Panc1 (cell line): ENCODE measurements at regions not wholly inside any gene's neighbourhood (a gene's known extent, or its start where the extent isn't known, plus 50 kb on each side); places are given as distances from the start of the nearest gene placed in this dataset.

Experiments used
- POLR2AphosphoS5 ChIP-seq: IDR thresholded peaks from 2 replicates; pipeline ENCODE4 v1.6.1; 2012; ENCODE audit warnings: mild to moderate bottlenecking, low read depth, low read length, moderate library complexity
- SIN3A ChIP-seq: IDR thresholded peaks from 2 replicates; pipeline ENCODE4 v1.6.1; 2012; ENCODE audit warnings: low read depth, mild to moderate bottlenecking, low read length, moderate library complexity, borderline replicate concordance; ENCODE audit not compliant: insufficient read depth
- TCF7L2 ChIP-seq: IDR thresholded peaks from 2 replicates; pipeline ENCODE4 v1.6.1; 2011; ENCODE audit warnings: mild to moderate bottlenecking, low read depth, low read length, inconsistent platforms
- TF ChIP-seq, protein P1 (sequence below): fragments of 450-650 bp; IDR thresholded peaks from 2 replicates; pipeline ENCODE4 v1.5.1; 2017; ENCODE audit warnings: mild to moderate bottlenecking
- TF ChIP-seq, protein P2 (sequence below), 2 experiments: IDR thresholded peaks; 2 replicates each; pipeline ENCODE4 v1.6.1; 2011 to 2012; ENCODE audit warnings: low read depth in 2 of 2, control low read depth in 1 of 2, low read length in 1 of 2, mild to moderate bottlenecking in 1 of 2, moderate library complexity in 1 of 2; ENCODE audit not compliant: insufficient read depth in 1 of 2

DNA sequence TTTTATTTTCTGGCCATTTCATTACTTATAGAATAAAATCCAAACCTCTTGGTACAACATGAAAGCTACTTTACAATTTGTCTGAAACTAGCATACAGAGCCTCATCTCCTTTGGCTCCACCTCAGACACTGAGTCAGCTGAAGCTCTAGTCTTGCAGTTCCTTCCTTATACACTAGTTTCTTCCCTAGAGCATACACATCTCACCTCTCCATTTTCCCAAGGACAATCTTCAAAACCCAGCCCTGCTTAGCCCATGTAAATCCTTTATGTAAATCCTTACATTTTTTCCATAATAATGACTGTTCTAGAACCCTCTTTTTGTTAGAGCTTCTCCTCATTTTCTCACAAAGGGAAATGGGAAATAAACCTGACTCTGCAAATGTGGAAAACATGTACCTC, 463.4 kb downstream of the SLC16A7 start:
- TF ChIP-seq, protein P1, sequence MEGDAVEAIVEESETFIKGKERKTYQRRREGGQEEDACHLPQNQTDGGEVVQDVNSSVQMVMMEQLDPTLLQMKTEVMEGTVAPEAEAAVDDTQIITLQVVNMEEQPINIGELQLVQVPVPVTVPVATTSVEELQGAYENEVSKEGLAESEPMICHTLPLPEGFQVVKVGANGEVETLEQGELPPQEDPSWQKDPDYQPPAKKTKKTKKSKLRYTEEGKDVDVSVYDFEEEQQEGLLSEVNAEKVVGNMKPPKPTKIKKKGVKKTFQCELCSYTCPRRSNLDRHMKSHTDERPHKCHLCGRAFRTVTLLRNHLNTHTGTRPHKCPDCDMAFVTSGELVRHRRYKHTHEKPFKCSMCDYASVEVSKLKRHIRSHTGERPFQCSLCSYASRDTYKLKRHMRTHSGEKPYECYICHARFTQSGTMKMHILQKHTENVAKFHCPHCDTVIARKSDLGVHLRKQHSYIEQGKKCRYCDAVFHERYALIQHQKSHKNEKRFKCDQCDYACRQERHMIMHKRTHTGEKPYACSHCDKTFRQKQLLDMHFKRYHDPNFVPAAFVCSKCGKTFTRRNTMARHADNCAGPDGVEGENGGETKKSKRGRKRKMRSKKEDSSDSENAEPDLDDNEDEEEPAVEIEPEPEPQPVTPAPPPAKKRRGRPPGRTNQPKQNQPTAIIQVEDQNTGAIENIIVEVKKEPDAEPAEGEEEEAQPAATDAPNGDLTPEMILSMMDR = no peak
- TF ChIP-seq SIN3A = no peak
- no peak for TF ChIP-seq POLR2AphosphoS5
- TF ChIP-seq, protein P2, sequence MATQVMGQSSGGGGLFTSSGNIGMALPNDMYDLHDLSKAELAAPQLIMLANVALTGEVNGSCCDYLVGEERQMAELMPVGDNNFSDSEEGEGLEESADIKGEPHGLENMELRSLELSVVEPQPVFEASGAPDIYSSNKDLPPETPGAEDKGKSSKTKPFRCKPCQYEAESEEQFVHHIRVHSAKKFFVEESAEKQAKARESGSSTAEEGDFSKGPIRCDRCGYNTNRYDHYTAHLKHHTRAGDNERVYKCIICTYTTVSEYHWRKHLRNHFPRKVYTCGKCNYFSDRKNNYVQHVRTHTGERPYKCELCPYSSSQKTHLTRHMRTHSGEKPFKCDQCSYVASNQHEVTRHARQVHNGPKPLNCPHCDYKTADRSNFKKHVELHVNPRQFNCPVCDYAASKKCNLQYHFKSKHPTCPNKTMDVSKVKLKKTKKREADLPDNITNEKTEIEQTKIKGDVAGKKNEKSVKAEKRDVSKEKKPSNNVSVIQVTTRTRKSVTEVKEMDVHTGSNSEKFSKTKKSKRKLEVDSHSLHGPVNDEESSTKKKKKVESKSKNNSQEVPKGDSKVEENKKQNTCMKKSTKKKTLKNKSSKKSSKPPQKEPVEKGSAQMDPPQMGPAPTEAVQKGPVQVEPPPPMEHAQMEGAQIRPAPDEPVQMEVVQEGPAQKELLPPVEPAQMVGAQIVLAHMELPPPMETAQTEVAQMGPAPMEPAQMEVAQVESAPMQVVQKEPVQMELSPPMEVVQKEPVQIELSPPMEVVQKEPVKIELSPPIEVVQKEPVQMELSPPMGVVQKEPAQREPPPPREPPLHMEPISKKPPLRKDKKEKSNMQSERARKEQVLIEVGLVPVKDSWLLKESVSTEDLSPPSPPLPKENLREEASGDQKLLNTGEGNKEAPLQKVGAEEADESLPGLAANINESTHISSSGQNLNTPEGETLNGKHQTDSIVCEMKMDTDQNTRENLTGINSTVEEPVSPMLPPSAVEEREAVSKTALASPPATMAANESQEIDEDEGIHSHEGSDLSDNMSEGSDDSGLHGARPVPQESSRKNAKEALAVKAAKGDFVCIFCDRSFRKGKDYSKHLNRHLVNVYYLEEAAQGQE (IDR thresholded peaks at IDR 0.05; ENCODE audit: insufficient read depth in 1 of 2, low read depth in 2 of 2, low read length in 1 of 2) = no peak
- TF ChIP-seq TCF7L2 = no peak
